MG63 (cell line): ENCODE measurements at regions not wholly inside any gene's neighbourhood (a gene's known extent, or its start where the extent isn't known, plus 50 kb on each side); places are given as distances from the start of the nearest gene placed in this dataset.

ENCODE experiments used
- DNase-seq: peaks from one replicate; pipeline ENCODE4 v3.0.0-alpha.2; 2020
- H3K27me3 ChIP-seq: fragments of 250-450 bp; sonication (Bioruptor Pico); 2 replicates; pipeline ENCODE4 v1.5.1; 2020; ENCODE audit warnings: mild to moderate bottlenecking, moderate library complexity
- H3K36me3 ChIP-seq: fragments of 250-450 bp; sonication (Bioruptor Pico); 2 replicates; pipeline ENCODE4 v1.5.1; 2020; ENCODE audit warnings: mild to moderate bottlenecking, moderate library complexity
- H3K4me3 ChIP-seq: fragments of 250-450 bp; sonication (Bioruptor Pico); 2 replicates; pipeline ENCODE4 v1.5.1; 2020; ENCODE audit warnings: mild to moderate bottlenecking, moderate library complexity
- H3K9me3 ChIP-seq: fragments of 250-450 bp; sonication (Bioruptor Pico); 2 replicates; pipeline ENCODE4 v1.5.1; 2020; ENCODE audit warnings: mild to moderate bottlenecking, moderate library complexity

- Histone ChIP-seq H3K4me3 (no peak overlapping the region), H3K36me3 (no peaks in the 10 kb centered on the region), H3K27me3 (no peaks in the 10 kb centered on the region), H3K9me3 (no peaks in the 10 kb centered on the region)
- no peak for DNase-seq
Measured at GRCh38 chr2:134203175-134203574, 50.7 kb upstream of the MGAT5 start.
